ENCODE measurements at regions not wholly inside any gene's neighbourhood (a gene's known extent, or its start where the extent isn't known, plus 50 kb on each side); places are given as distances from the start of the nearest gene placed in this dataset.

GRCh38 chr10:131448171-131448570, 136.7 kb upstream of the TCERG1L start:
- no peaks in the 10 kb centered on the region for H3K9me3 Mint-ChIP-seq (ENCODE audit: unreplicated experiment)
- TF ChIP-seq, protein P1, sequence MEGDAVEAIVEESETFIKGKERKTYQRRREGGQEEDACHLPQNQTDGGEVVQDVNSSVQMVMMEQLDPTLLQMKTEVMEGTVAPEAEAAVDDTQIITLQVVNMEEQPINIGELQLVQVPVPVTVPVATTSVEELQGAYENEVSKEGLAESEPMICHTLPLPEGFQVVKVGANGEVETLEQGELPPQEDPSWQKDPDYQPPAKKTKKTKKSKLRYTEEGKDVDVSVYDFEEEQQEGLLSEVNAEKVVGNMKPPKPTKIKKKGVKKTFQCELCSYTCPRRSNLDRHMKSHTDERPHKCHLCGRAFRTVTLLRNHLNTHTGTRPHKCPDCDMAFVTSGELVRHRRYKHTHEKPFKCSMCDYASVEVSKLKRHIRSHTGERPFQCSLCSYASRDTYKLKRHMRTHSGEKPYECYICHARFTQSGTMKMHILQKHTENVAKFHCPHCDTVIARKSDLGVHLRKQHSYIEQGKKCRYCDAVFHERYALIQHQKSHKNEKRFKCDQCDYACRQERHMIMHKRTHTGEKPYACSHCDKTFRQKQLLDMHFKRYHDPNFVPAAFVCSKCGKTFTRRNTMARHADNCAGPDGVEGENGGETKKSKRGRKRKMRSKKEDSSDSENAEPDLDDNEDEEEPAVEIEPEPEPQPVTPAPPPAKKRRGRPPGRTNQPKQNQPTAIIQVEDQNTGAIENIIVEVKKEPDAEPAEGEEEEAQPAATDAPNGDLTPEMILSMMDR (IDR thresholded peaks at IDR 0.05; ENCODE audit: insufficient read depth in 1 of 2, low read depth in 1 of 2, low read length in 1 of 2, severe bottlenecking in 1 of 2, unreplicated experiment in 1 of 2), result no peak
- no TSS peak for BruUV-seq (replicated peaks)
- H3K27me3 Mint-ChIP-seq (ENCODE audit: insufficient read depth, unreplicated experiment), result peaks cover 15% of the 10 kb centered on the region
- H3K4me3 ChIP-seq (ENCODE audit: low read depth, low read length), result no peak overlapping the region
- intact Hi-C loops (cut with micrococcal nuclease; ENCODE audit: unreplicated experiment), result no loop called here
- H3K27me3 ChIP-seq (replicated peaks; ENCODE audit: control insufficient read depth, insufficient read depth, low read length), result no peaks in the 10 kb centered on the region
- H3K27ac Mint-ChIP-seq (ENCODE audit: unreplicated experiment), result no peak overlapping the region
- ChIA-PET CTCF (interaction anchor here (0.6 kb wide), 1 partner anchor 201 kb away, joined by 4 read pairs; no protein-coding TSS in a partner anchor), POLR2A (no interaction called here)
- H3K4me1 ChIP-seq, result no peaks in the 10 kb centered on the region
- no peak for DNase-seq
- H3K4me1 Mint-ChIP-seq (ENCODE audit: low read depth, unreplicated experiment), result no peaks in the 10 kb centered on the region
- H3K36me3 Mint-ChIP-seq (ENCODE audit: insufficient read depth, unreplicated experiment), result no peaks in the 10 kb centered on the region
- H3K36me3 ChIP-seq (ENCODE audit: control insufficient read depth, insufficient read depth, low read length), result no peaks in the 10 kb centered on the region
- no peak overlapping the region for H3K4me3 Mint-ChIP-seq (ENCODE audit: unreplicated experiment)
- H3K9me3 ChIP-seq, result no peaks in the 10 kb centered on the region

GRCh38 chr10:131448883-131449282, 137.4 kb upstream of the TCERG1L start:
- no peaks in the 10 kb centered on the region for H3K9me3 Mint-ChIP-seq (ENCODE audit: unreplicated experiment)
- DNase-seq, result no peak
- no TSS peak for BruUV-seq (replicated peaks)
- intact Hi-C loops (cut with micrococcal nuclease; ENCODE audit: unreplicated experiment), result no loop called here
- H3K4me3 Mint-ChIP-seq (ENCODE audit: unreplicated experiment), result no peak overlapping the region
- no peak overlapping the region for H3K4me3 ChIP-seq (ENCODE audit: low read depth, low read length)
- POLR2A ChIA-PET, result no interaction called here
- H3K9me3 ChIP-seq, result no peaks in the 10 kb centered on the region
- H3K27me3 Mint-ChIP-seq (ENCODE audit: insufficient read depth, unreplicated experiment), result peaks cover 15% of the 10 kb centered on the region
- H3K27ac Mint-ChIP-seq (ENCODE audit: unreplicated experiment), result no peak overlapping the region
- no peaks in the 10 kb centered on the region for H3K4me1 Mint-ChIP-seq (ENCODE audit: low read depth, unreplicated experiment)
- H3K27me3 ChIP-seq (replicated peaks; ENCODE audit: control insufficient read depth, insufficient read depth, low read length), result no peaks in the 10 kb centered on the region
- CTCF ChIA-PET, result interaction anchor here (0.5 kb wide), 1 partner anchor 18 kb away, joined by 3 read pairs; no protein-coding TSS in a partner anchor
- H3K36me3 Mint-ChIP-seq (ENCODE audit: insufficient read depth, unreplicated experiment), result no peaks in the 10 kb centered on the region
- TF ChIP-seq, protein P1 (IDR thresholded peaks at IDR 0.05; ENCODE audit: insufficient read depth in 1 of 2, low read depth in 1 of 2, low read length in 1 of 2, severe bottlenecking in 1 of 2, unreplicated experiment in 1 of 2), result no peak
- H3K36me3 ChIP-seq (ENCODE audit: control insufficient read depth, insufficient read depth, low read length), result no peaks in the 10 kb centered on the region
- no peaks in the 10 kb centered on the region for H3K4me1 ChIP-seq

GRCh38 chr10:131450216-131450765, 138.8 kb upstream of the TCERG1L start:
- DNase-seq, result no peak
- H3K27me3 Mint-ChIP-seq (ENCODE audit: insufficient read depth, unreplicated experiment), result peaks cover 8% of the 10 kb centered on the region
- H3K4me3 Mint-ChIP-seq (ENCODE audit: unreplicated experiment), result no peak overlapping the region
- CTCF ChIA-PET, result interaction anchor here (0.7 kb wide), 1 partner anchor 1359 kb away, joined by 7 read pairs; no protein-coding TSS in a partner anchor
- H3K9me3 Mint-ChIP-seq (ENCODE audit: unreplicated experiment), result no peaks in the 10 kb centered on the region
- Histone ChIP-seq H3K27me3 (replicated peaks; ENCODE audit: control insufficient read depth, insufficient read depth, low read length) (no peaks in the 10 kb centered on the region), H3K36me3 (ENCODE audit: control insufficient read depth, insufficient read depth, low read length) (no peaks in the 10 kb centered on the region), H3K9me3 (no peaks in the 10 kb centered on the region), H3K4me1 (no peaks in the 10 kb centered on the region), H3K4me3 (ENCODE audit: low read depth, low read length) (no peak overlapping the region)
- H3K36me3 Mint-ChIP-seq (ENCODE audit: insufficient read depth, unreplicated experiment), result no peaks in the 10 kb centered on the region
- no TSS peak for BruUV-seq (replicated peaks)
- H3K27ac Mint-ChIP-seq (ENCODE audit: unreplicated experiment), result no peak overlapping the region
- POLR2A ChIA-PET, result no interaction called here
- H3K4me1 Mint-ChIP-seq (ENCODE audit: low read depth, unreplicated experiment), result no peaks in the 10 kb centered on the region
- TF ChIP-seq, protein P1 (IDR thresholded peaks at IDR 0.05; ENCODE audit: insufficient read depth in 1 of 2, low read depth in 1 of 2, low read length in 1 of 2, severe bottlenecking in 1 of 2, unreplicated experiment in 1 of 2), result no peak
- intact Hi-C loops (cut with micrococcal nuclease; ENCODE audit: unreplicated experiment), result loop anchor here (10.0 kb wide), 1 partner anchor 425 kb away; no protein-coding TSS in a partner anchor

Data from Caco-2 (cell line).